Fibroblast of lung (primary cell): ENCODE measurements at regions not wholly inside any gene's neighbourhood (a gene's known extent, or its start where the extent isn't known, plus 50 kb on each side); places are given as distances from the start of the nearest gene placed in this dataset.

ENCODE experiments used
- CTCF ChIP-seq, 2 donors: IDR thresholded peaks in 1 of 2; conservative IDR thresholded peaks in 1 of 2; 1 replicate in 1 of 2; 2 replicates in 1 of 2; pipeline ENCODE4 v1.5.1; 2011 to 2012; ENCODE audit warnings: low read length in 2 of 2, control low read depth in 1 of 2, inconsistent platforms in 1 of 2, low read depth in 1 of 2, mild to moderate bottlenecking in 1 of 2
- EZH2 ChIP-seq: IDR thresholded peaks from 2 replicates; pipeline ENCODE4 v1.5.1; 2012; ENCODE audit warnings: low read length, control low read depth, mild to moderate bottlenecking; ENCODE audit errors: missing control alignments

DNA sequence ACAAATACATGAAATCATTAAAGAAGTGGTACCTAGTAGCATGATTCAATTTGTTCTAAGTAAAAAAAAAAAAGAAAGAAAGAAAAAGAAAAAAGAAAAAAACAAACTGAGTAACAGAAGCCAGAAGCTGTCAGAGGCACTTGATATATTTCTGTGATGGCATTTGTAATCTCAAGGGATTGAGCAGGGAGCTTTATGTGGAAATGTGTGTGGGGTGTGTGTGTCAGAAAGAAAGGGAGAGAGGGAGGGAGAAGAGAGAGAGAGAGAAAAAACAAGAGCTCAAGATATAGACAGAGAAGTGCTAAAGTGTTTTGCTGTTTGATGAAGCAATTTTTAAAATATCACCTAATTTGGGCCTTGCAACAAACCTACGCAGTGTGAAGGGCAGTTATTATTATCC is 357.6 kb upstream of the PCDH15 start:
- TF ChIP-seq EZH2 (no peak), CTCF (conservative IDR thresholded peaks at IDR 0.05 in 1 of 2, IDR thresholded peaks at IDR 0.05 in 1 of 2; ENCODE audit: low read depth in 1 of 2, low read length in 2 of 2) (no peak)
